Limb (tissue), 2 donors: ENCODE measurements at regions not wholly inside any gene's neighbourhood (a gene's known extent, or its start where the extent isn't known, plus 50 kb on each side); places are given as distances from the start of the nearest gene placed in this dataset.

Source experiments
- DNase-seq, 2 donors: peaks; one replicate each; pipeline ENCODE4 v3.0.0-alpha.2; 2016; ENCODE audit errors: extremely low spot score in 2 of 2

DNA sequence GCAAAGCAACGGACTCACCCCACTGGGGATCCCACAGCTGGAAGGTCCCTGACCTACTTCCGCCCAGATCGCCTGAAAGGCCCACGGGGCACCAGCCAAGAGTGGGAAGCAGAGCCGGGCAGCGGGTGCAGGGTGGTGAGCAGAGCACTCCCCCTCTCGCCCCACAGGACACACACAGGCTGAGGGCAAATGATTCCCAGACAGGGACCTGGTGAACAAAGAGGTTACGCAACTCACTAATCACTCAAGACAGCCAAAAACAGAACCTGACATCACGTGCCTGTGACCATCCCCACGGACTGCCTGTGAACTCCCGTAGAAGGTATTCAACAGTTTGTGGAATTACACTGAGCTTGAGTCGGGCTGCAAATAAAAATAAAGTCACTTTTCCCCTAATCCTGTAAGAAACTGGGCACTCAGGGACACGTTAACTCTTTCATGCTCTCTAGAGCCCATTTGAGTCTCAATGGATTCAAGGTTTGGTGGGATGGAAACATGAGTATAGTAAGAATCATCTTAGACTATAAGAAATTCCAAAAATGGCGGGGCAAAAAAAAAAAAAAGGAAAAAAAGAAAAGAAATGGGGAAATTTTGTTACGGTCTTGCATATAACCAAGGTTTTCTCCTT is 396.1 kb downstream of the SOX9 start:
- no peak for DNase-seq

- no peak for DNase-seq
These were observed 396.8 kb downstream of the SOX9 start for GRCh38 chr17:72517413-72518158.

DNA sequence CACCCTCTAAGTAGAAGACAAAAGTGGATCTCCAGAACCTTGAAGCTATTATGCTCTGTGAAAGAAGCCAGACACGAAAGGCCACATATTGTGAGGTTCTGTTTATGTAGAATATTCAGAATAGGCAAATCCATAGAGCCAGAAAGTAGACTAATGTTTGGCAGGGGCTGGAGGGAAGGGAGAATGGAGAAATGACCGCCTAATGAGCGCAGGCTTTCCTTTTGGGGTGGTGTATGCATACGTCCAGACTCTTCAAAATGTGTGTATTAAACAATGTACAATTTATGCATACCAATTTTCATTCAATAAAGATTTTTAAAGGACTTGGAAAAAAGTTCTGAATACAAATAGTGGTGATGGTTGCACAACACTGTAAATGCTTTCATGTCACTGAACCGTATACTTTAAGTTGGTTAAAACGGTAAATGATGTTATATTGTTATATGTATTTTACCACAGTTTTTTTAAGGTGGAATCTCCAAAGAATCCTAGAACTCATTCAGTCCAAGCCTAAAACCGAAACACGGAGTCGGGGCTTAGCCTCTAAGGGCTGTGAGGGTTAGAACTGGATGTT is 397.4 kb downstream of the SOX9 start:
- DNase-seq = peak in 1 of 2 donors; percentile 13

DNA sequence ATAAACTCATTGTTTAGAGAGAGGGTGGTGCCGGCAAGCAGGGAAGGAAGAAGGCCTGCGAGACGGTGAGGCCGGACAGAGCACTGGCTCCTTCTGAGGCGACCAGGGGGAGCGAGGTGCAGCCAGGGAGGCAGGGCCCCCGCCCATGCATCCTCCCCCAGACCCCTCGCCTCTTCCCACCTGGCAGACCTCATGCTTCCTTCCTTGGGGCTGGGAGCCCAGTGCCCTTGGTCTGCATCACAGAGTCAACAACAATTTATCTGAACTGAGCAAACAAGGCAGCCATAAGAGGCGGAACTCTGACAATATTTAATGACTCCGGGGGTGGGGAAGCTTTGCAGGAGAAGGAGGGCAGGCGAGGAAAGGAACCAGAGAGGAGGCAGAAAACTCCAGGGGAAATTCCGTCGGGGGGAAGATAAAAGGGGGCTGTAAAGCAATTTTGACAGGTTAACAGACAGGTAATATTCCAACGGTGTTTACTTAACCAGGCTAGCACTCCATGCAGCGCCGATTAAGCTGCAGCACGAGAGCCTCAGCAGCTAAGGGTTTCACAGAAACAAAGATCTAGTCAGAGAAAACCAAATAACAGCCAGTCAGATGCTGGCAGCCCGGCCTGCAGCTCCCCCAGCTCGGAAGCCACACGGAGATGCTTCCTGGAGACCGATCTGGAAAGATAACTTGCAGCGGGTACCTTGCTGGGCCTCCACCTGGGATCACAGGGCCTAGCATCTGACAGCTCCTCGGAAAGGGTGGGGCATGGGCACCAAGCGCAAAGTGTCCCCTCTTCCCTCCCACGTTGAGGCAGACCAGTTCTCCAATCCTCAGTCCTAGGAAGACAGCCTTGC is 398.2 kb downstream of the SOX9 start:
- peak in 1 of 2 donors; percentile 49 for DNase-seq

DNA sequence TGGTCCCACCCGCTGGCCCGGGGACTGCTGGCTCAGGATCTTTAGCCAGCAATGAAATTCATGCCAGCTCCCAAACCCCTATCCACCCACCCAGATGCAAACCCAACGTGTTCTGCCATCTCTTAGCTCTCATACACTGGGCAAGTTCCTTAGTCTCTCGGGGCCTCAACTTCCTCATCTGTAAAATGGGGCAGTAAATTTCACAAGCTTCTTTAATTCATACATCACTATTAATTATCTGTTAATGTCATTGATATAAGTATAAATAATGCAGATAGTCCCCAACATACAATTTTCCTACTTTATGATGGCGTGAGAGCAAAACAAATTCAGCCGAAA is 398.7 kb downstream of the SOX9 start:
- DNase-seq = no peak

DNA sequence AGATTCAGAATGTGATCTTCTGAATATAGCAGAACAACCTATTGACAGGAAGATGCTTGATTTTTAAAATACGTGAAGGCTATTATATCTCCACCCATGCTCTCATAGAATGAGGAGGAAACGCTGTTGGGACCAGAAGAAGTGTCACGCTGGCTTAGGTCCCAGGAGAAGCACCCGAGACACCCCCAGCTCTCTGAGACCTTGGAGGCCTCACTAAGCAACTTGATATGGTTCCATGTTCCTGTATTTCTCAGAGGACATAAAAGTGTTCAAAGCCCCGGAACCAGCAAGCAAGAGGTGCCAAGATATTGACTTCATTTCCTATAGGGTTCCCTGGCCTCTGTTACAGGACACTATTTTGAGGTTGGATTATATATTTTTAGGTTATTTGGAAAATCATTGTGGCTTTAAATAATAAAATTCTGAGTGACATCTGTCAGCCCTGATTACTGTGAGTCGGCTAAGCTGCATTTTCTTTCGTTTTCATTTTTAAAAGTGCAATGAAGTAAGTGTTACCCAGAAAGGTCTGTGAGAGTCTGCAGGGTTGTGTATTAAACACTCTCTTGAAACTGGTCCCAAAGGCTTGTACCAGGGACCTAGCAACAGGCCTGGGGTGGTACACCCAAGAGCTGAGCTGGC is 400.0 kb downstream of the SOX9 start:
- no peak for DNase-seq

DNA sequence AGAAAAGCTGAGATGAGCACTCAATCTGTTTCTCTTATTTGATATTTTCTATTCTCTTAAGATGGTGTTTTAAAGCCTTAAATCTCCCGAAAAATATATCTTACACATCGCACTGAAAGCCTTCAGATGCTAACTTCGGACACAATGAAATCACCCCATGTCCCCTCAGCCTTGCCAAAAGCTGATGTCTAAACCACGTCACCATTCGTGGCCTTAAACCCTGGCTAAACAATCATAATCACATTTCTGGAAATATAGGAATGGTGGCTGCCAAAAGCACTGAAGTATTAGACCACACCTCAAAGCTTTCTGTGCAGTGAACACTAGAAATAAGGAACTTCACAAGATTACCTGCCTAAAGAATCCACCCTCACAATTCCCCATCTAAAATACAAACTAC is 402.7 kb downstream of the SOX9 start:
- DNase-seq = no peak

DNA sequence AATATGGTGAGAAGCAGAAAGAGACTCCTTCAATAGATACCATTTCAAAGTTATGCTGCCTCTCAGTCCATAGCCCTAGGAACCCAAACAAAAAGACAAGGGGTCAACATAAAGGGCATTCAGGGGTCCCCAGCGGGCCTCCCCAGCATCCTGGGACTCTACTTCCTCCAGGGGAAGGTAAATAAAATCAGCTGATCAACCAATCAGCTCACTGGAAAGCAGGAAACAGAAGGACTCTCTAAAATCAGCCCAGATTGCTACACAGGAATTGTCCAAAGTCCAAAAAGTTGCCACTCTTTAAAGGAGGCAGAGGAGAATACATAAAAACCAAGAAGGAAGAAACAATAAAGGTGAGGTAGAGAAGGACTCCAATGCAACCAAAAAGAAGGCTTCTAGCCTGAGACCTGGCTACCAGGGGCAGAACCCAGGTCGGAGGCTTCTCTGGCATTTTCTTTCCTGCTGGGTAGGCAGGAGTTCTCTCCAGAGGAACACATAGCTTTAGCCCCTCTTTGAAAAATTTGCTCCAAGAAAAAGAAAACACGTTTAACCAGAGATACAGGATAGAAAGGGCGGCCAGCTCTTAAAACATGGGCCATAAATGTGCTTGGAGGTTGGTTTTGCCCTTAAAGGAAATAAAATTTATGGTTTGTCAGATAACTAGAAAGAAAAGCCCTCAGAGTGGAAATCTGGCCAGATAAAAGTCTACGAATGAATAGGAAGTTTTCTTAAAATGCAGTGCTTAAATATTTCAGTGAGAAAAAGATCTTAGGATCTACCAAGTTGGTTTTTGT is 404.6 kb downstream of the SOX9 start:
- no peak for DNase-seq

- DNase-seq = no peak
These were observed 405.9 kb downstream of the SOX9 start for GRCh38 chr17:72526769-72527168.

DNA sequence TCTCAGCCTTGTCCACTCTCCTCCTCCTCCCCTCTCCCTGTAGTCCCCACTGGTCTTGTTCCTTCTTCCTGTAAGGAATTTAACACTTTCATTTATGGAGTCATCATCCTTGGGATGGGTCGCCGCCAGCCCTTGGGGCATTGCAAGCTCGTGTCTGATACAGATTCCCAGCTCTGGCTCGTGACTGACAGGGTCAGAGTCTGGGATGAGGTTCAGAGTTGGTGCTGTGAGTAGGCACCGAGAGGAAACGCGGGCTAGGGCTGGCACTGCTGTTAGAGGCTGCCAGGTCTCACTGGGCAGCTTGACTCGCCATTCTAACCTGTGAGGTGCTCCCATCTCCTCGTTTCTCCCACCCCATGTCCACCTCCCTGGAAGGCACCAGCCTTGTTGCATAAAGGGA is 407.0 kb downstream of the SOX9 start:
- no peak for DNase-seq

DNA sequence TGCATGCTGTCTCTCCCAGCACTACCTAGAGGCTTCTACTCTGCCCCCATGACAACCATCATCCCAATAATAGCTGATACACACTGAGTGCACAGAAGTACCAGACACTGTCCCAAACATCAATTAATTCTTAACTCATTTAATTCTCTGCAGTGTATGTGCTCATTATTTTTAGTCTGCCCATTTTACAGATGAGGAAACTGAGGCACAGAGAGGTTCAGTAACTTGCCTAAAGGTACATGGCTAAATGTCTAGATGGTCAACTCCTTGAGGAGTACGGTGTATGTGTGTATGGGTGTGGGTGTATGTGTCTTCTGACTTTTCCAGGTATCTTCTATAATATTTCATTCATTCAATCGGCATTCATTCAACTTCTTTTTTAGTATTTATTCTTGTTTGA is 407.9 kb downstream of the SOX9 start:
- no peak for DNase-seq

GRCh38 chr17:72529386-72529785 is 408.6 kb downstream of the SOX9 start:
- DNase-seq = no peak

GRCh38 chr17:72530454-72530853 is 409.6 kb downstream of the SOX9 start:
- no peak for DNase-seq

DNA sequence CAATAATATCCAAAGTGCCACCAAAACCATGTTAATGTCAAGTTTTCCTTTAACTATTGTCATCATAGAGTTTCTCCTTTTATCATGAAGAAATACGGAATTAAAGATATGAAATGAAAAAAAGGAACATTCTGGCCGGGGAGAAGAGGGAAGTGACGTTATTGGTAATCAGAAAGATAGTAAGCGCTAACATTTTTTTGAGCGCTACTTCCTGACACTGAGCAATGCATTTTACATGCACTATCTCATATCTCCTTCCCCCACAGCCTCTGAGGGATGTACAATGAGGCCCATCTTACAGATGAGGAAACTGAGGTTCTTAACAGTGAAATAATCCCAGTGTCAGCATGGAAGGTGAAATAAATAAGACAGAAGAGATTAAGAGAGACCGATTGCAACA is 410.9 kb downstream of the SOX9 start:
- no peak for DNase-seq

- no peak for DNase-seq
These were observed 413.4 kb downstream of the SOX9 start for GRCh38 chr17:72534265-72534664.

DNA sequence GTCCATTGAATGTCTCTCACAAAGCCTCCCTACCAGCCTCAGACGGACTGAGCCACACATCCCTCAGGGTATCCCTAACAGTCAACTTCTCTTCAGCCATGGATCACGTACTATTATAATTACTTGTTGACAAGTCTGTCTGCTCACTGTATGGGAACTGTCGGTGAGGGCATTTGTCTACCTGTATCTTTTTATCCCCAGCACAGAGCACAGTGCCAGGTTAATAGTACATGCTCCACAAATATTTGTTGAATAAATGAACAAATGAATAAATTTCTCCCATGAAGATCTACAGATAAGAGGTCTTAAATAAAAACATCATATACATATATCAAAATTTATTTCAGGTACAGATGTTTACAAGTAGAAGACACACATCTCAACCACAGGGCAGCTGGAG is 414.0 kb downstream of the SOX9 start:
- no peak for DNase-seq

DNA sequence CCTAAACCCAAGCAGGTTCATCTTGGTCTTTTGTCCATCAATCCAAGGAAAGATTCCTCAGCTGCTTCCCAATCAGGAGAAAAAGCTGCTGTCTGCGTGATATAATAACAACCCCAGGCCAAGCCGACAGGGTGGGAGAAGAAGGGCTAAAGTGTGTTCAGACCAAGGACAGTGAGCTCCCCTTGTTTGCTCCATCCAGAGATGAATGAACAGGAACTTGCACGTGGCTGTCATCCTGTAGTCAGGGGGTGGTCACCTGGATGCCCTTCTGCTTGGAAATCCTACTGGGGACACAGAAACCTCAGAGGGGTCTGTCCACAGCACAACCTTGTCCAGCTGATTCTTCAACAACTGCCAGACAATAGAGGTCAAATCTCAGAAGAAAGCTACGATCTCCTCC is 414.5 kb downstream of the SOX9 start:
- DNase-seq = no peak

DNA sequence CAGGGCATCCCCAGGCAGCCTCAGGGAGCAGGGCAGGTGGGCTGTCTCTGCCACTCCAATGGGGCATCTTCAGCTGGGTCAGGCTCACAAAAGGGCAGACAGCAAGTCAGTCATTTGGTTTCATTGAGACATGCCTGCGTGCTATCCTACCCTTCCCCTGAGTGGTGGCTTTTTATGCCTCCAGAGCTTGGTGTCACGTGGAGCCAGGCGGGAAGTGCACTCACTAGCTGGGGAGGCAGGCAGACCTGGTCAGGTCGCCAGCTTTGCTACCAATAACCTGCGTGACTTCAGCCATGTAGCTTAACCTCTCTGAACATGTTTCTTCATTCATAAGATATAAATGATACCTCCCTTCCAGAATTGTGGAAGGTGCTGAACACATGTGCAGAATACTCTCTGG is 415.0 kb downstream of the SOX9 start:
- DNase-seq = no peak

DNA sequence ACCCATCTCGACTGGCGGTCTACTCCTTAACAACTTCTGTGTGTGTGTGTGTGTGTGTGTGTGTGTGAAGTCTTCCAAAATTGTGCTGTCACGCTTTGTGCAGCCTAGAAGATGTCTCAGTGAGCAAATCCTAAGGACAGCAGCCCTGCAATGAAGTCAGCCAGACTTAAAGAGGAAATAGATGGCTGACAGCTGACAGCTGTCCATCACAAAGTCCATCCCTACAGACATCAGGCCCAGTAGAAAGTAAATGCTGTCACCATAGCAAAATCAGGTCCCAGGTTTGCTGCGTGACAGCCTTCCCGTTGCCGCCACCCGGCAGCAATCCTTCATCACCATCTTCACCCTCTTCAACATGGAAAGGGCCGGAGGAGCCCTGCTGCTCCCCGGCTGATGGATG is 416.0 kb downstream of the SOX9 start:
- no peak for DNase-seq

DNA sequence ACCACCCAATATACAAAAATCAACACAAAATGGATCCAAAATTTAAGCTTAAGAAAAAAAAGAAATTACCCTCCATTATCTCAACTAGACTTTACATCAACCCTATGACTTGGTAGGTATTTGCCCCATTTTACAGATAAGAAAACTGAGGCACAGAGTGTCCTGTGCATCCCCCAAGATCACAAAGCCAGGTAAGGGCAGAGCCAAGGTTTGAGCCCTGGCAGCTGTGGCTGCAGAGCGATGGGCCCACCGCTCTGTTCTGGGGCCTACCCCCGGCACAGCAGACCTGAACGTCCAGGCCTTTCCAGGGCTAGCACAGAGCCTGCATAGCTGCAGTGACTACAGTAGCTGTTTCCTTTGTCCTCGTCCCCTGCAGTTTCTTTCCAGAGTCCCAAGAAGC is 417.6 kb downstream of the SOX9 start:
- DNase-seq = no peak

GRCh38 chr17:72538901-72539352 is 418.1 kb downstream of the SOX9 start:
- peak in 1 of 2 donors; percentile 48 for DNase-seq
